Esophagus squamous epithelium (tissue), 5 donors: ENCODE measurements at regions not wholly inside any gene's neighbourhood (a gene's known extent, or its start where the extent isn't known, plus 50 kb on each side); places are given as distances from the start of the nearest gene placed in this dataset.

Source experiments
- DNase-seq: peaks from one replicate; lab custom pipeline; 2025; lab: John Stamatoyannopoulos, UW
- H3K27ac ChIP-seq, 4 donors: fragments of 200-600 bp; sonication (generic); one replicate each; pipeline ENCODE4 v1.5.1; 2016 to 2019; ENCODE audit warnings: mild to moderate bottlenecking in 1 of 4
- H3K27me3 ChIP-seq, 4 donors: fragments of 200-600 bp; sonication (generic); 1 replicate in 3 of 4; 2 replicates in 1 of 4; pipeline versions ENCODE4 v1.5.1 to v1.6.0; 2017 to 2021; ENCODE audit warnings: antibody characterized with exemption in 1 of 4
- H3K36me3 ChIP-seq, 3 donors: fragments of 200-600 bp; sonication (generic); one replicate each; pipeline ENCODE4 v1.5.1; 2016 to 2019
- H3K4me1 ChIP-seq, 3 donors: fragments of 200-600 bp; sonication (generic); one replicate each; pipeline ENCODE4 v1.5.1; 2017 to 2019
- H3K4me3 ChIP-seq, 4 donors: fragments of 200-600 bp; sonication (generic); 1 replicate in 3 of 4; 2 replicates in 1 of 4; pipeline ENCODE4 v1.5.1; 2016 to 2019; ENCODE audit warnings: mild to moderate bottlenecking in 2 of 4, moderate library complexity in 1 of 4
- H3K9me3 ChIP-seq, 3 donors: fragments of 200-600 bp; sonication (generic); one replicate each; pipeline ENCODE4 v1.5.1; 2016 to 2019
- CTCF ChIP-seq, 6 experiments: fragments of 450-650 bp in 4 of 6; fragments of 200-600 bp in 2 of 6; sonication (generic) in 2 of 6; IDR thresholded peaks; one replicate each; pipeline ENCODE4 v1.5.1; 2016 to 2019; ENCODE audit warnings: antibody characterized with exemption in 6 of 6, mild to moderate bottlenecking in 4 of 6, moderate library complexity in 4 of 6
- POLR2A ChIP-seq, 4 donors: fragments of 450-650 bp; IDR thresholded peaks; one replicate each; pipeline ENCODE4 v1.6.1; 2017; ENCODE audit warnings: antibody characterized with exemption in 4 of 4, mild to moderate bottlenecking in 4 of 4, moderate library complexity in 3 of 4
- WGBS, 2 donors: methylation state at CpG; one replicate each; pipeline ENCODE4 v1.1.5; 2018; 5-methylcytosine and 5-hydroxymethylcytosine counted together
- intact Hi-C: fragments of 100-400 bp; cut with DNase I; formaldehyde crosslinking; loops from one replicate; pipeline ENCODE4 v1.15.0; 2022
- donor health status: DM: yes; HTN: yes; CAD: no.

- 87 to 90% methylated on average over 6 to 7 of the region's 7 CpGs for WGBS, 2 donors
- no peak for TF ChIP-seq POLR2A (IDR thresholded peaks at IDR 0.05)
- no peak for TF ChIP-seq CTCF (IDR thresholded peaks at IDR 0.05)
Measured at GRCh38 chr16:64718486-64718885, 403.4 kb downstream of the CDH11 start.

GRCh38 chr16:64717871-64718270 lies 404.0 kb downstream of the CDH11 start:
- 70 to 73% methylated on average over 3 of the region's 3 CpGs for WGBS, 2 donors
- H3K36me3 ChIP-seq: no peaks in the 10 kb centered on the region
- H3K27me3 ChIP-seq: no peaks in the 10 kb centered on the region
- no peaks in the 10 kb centered on the region for H3K4me1 ChIP-seq
- intact Hi-C loops: no loop called here
- no peak for DNase-seq
- H3K4me3 ChIP-seq: no peak overlapping the region
- H3K27ac ChIP-seq: no peak overlapping the region
- TF ChIP-seq POLR2A (IDR thresholded peaks at IDR 0.05) (no peak), CTCF (IDR thresholded peaks at IDR 0.05) (no peak)
- no peaks in the 10 kb centered on the region for H3K9me3 ChIP-seq

More at GRCh38 chr16:64718486-64718885, 403.4 kb downstream of the CDH11 start:
- intact Hi-C loops: no loop called here
- Histone ChIP-seq H3K27ac (no peak overlapping the region), H3K9me3 (no peaks in the 10 kb centered on the region), H3K27me3 (no peaks in the 10 kb centered on the region), H3K4me1 (no peaks in the 10 kb centered on the region), H3K36me3 (no peaks in the 10 kb centered on the region), H3K4me3 (no peak overlapping the region)
- DNase-seq: no peak

GRCh38 chr16:64715624-64716023 lies 406.2 kb downstream of the CDH11 start:
- no peaks in the 10 kb centered on the region for H3K9me3 ChIP-seq
- H3K27me3 ChIP-seq: no peaks in the 10 kb centered on the region
- DNase-seq: no peak
- H3K36me3 ChIP-seq: no peaks in the 10 kb centered on the region
- TF ChIP-seq CTCF (IDR thresholded peaks at IDR 0.05) (no peak), POLR2A (IDR thresholded peaks at IDR 0.05) (no peak)
- 79 to 83% methylated on average over 2 of the region's 2 CpGs for WGBS, 2 donors
- intact Hi-C loops: no loop called here
- no peak overlapping the region for H3K27ac ChIP-seq
- no peak overlapping the region for H3K4me3 ChIP-seq
- H3K4me1 ChIP-seq: no peaks in the 10 kb centered on the region

DNA sequence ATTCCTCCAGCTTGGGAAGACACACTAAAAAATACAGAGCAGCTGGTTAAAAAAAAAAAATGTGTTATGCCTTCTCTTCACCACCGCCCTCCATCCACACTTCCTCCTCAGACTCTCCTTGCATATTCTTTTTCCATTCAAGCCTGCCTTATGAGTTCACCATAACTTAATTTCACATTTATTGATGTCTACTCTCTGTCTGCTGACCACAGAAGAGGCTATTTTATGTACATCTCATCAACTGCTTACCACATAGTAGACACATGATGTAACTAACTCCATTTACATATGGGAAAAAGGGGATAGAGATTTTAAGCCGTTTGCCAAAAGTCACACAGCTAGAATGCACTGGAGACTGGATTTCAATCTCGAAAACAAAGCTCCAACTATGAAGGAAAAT lies 409.8 kb downstream of the CDH11 start:
- Histone ChIP-seq H3K36me3 (no peaks in the 10 kb centered on the region), H3K9me3 (no peaks in the 10 kb centered on the region), H3K27ac (no peak overlapping the region), H3K4me1 (no peaks in the 10 kb centered on the region), H3K27me3 (no peaks in the 10 kb centered on the region), H3K4me3 (no peak overlapping the region)
- DNase-seq: no peak
- no peak for TF ChIP-seq POLR2A (IDR thresholded peaks at IDR 0.05)
- no peak for TF ChIP-seq CTCF (IDR thresholded peaks at IDR 0.05)
- intact Hi-C loops: no loop called here
- 56 to 60% methylated on average over 3 of the region's 3 CpGs for WGBS, 2 donors

DNA sequence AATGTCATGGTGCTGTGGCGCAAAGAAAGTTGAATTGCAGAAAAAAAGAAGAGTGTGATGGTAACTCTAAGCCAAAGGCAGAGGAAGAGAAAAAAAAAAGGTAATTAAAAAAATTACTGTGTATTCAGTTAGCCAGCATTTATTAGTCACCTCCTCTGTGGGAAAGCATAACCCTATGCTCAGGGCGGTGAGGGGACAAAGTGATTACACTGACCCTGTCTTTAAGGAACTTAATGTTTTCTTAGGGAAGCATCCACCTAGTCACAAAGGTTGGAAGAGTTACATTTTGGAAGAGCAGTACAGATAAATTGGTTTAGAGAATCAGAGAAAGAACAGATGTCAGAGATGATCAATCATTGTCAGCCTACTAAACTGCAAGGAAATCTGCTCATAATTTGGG lies 410.3 kb downstream of the CDH11 start:
- Histone ChIP-seq H3K27me3 (no peaks in the 10 kb centered on the region), H3K27ac (no peak overlapping the region), H3K4me1 (no peaks in the 10 kb centered on the region), H3K4me3 (no peak overlapping the region), H3K36me3 (no peaks in the 10 kb centered on the region), H3K9me3 (no peaks in the 10 kb centered on the region)
- TF ChIP-seq CTCF (IDR thresholded peaks at IDR 0.05) (no peak), POLR2A (IDR thresholded peaks at IDR 0.05) (no peak)
- intact Hi-C loops: no loop called here
- WGBS, 2 donors: 74 to 84% methylated on average over 2 of the region's 2 CpGs
- no peak for DNase-seq
